Type B pancreatic cell (in vitro differentiated cells): ENCODE measurements at regions not wholly inside any gene's neighbourhood (a gene's known extent, or its start where the extent isn't known, plus 50 kb on each side); places are given as distances from the start of the nearest gene placed in this dataset.

ENCODE experiments used
- DNase-seq: peaks from one replicate; pipeline ENCODE4 v3.0.0; 2021; ENCODE audit warnings: mixed read lengths; ENCODE audit not compliant: unreplicated experiment; ENCODE audit errors: extremely low spot score
- H3K27ac Mint-ChIP-seq: 2 replicates; pipeline ENCODE4 v1.8.0; 2021; ENCODE audit warnings: mild to moderate bottlenecking, mixed read lengths
- H3K27me3 Mint-ChIP-seq: 2 replicates; pipeline ENCODE4 v1.8.0; 2021; ENCODE audit warnings: mixed read lengths
- H3K36me3 Mint-ChIP-seq: 2 replicates; pipeline ENCODE4 v1.8.0; 2021; ENCODE audit warnings: mixed read lengths
- H3K4me1 Mint-ChIP-seq: one replicate; pipeline ENCODE4 v1.8.0; 2021; ENCODE audit warnings: mixed read lengths; ENCODE audit not compliant: unreplicated experiment
- H3K4me3 Mint-ChIP-seq: 2 replicates; pipeline ENCODE4 v1.8.0; 2021; ENCODE audit warnings: mild to moderate bottlenecking, mixed read lengths
- H3K9me3 Mint-ChIP-seq: 2 replicates; pipeline ENCODE4 v1.8.0; 2021; ENCODE audit warnings: mixed read lengths
- TF ChIP-seq, protein P1 (sequence below): fragments of 200-600 bp; sonication (generic); conservative IDR thresholded peaks from 2 replicates; pipeline ENCODE4 v1.5.0; 2021; ENCODE audit warnings: antibody characterized with exemption, mild to moderate bottlenecking

DNA sequence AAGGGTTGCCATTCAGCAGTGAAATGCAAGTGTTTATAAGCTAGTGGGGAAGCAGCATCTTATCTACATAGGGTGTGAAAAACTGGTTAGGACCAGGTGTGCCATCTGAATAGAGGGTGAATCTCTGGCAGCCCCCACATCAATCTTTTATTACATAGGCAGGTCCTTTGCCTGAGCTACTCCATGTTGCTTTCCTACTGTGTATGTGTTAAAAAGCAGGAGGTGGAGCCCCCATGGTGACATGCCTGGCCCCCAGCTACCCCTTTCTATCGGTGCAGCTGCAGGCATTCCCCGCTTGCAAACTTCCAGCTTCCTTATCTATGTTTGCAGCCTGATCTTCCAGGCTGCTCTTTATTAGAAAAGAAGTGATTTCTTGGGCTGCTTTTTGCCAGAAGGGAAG lies 353.5 kb downstream of the SPATA31D1 start:
- no peak overlapping the region for H3K27ac Mint-ChIP-seq
- TF ChIP-seq, protein P1, sequence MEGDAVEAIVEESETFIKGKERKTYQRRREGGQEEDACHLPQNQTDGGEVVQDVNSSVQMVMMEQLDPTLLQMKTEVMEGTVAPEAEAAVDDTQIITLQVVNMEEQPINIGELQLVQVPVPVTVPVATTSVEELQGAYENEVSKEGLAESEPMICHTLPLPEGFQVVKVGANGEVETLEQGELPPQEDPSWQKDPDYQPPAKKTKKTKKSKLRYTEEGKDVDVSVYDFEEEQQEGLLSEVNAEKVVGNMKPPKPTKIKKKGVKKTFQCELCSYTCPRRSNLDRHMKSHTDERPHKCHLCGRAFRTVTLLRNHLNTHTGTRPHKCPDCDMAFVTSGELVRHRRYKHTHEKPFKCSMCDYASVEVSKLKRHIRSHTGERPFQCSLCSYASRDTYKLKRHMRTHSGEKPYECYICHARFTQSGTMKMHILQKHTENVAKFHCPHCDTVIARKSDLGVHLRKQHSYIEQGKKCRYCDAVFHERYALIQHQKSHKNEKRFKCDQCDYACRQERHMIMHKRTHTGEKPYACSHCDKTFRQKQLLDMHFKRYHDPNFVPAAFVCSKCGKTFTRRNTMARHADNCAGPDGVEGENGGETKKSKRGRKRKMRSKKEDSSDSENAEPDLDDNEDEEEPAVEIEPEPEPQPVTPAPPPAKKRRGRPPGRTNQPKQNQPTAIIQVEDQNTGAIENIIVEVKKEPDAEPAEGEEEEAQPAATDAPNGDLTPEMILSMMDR = no peak
- DNase-seq = no peak
- H3K27me3 Mint-ChIP-seq = peaks cover 9% of the 10 kb centered on the region
- H3K36me3 Mint-ChIP-seq = peaks cover 5% of the 10 kb centered on the region
- peaks cover 11% of the 10 kb centered on the region for H3K4me1 Mint-ChIP-seq
- peaks cover 18% of the 10 kb centered on the region for H3K9me3 Mint-ChIP-seq
- no peak overlapping the region for H3K4me3 Mint-ChIP-seq

- H3K9me3 Mint-ChIP-seq = peaks cover 21% of the 10 kb centered on the region
- no peak overlapping the region for H3K27ac Mint-ChIP-seq
- no peaks in the 10 kb centered on the region for H3K4me1 Mint-ChIP-seq
- H3K36me3 Mint-ChIP-seq = peaks cover 5% of the 10 kb centered on the region
- TF ChIP-seq, protein P1 = no peak
- H3K27me3 Mint-ChIP-seq = peaks cover 9% of the 10 kb centered on the region
- no peak overlapping the region for H3K4me3 Mint-ChIP-seq
- DNase-seq = no peak
These were observed 357.5 kb downstream of the SPATA31D1 start for GRCh38 chr9:82346040-82346439.

- Mint-ChIP-seq H3K36me3 (no peaks in the 10 kb centered on the region), H3K4me1 (no peaks in the 10 kb centered on the region), H3K27ac (no peak overlapping the region), H3K27me3 (peaks cover 3% of the 10 kb centered on the region), H3K9me3 (no peaks in the 10 kb centered on the region), H3K4me3 (no peak overlapping the region)
- DNase-seq = no peak
- TF ChIP-seq, protein P1 = no peak
These were observed 365.2 kb downstream of the SPATA31D1 start for GRCh38 chr9:82353631-82354278.

DNA sequence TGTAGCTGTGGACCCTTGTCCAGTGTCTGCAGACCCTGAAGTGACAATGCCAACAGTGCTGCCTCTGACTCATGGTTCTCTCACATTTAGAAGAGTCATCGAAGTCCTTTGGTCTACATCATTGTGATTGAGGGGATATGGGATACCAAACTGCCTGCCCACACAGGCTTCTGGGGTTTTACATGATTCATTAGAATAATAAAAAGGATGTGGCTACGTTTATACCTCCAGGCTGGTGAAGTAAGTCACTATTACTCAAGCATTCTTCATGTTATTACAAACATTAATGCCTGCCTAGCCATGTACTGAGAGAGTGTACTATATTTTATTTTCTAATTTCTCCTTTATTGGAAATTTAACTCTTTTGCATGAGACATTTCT lies 365.7 kb downstream of the SPATA31D1 start:
- H3K4me1 Mint-ChIP-seq = no peaks in the 10 kb centered on the region
- H3K27ac Mint-ChIP-seq = no peak overlapping the region
- TF ChIP-seq, protein P1 = no peak
- no peaks in the 10 kb centered on the region for H3K9me3 Mint-ChIP-seq
- peaks cover 5% of the 10 kb centered on the region for H3K27me3 Mint-ChIP-seq
- no peak overlapping the region for H3K4me3 Mint-ChIP-seq
- no peaks in the 10 kb centered on the region for H3K36me3 Mint-ChIP-seq
- no peak for DNase-seq

DNA sequence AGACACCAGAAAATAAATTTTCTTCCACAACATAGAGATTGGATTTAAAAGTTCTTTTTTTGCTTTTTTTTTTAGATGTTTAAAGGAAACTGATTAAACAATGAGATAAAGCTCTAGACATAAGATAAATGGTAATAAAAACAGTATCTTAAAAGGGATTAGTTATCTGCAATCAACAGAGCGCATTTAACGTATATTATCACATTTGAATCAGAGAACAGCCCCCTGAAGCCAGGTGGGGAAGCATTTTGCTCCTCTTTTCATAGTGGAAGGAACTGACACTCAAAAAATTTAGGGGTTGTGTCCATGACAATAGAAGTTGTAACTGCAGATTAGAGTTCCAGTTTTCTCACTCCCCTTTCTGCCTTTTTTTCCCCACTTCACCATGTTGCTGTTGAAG lies 367.6 kb downstream of the SPATA31D1 start:
- Mint-ChIP-seq H3K9me3 (no peaks in the 10 kb centered on the region), H3K27ac (no peak overlapping the region), H3K36me3 (no peaks in the 10 kb centered on the region), H3K27me3 (peaks cover 5% of the 10 kb centered on the region), H3K4me3 (no peak overlapping the region), H3K4me1 (no peaks in the 10 kb centered on the region)
- TF ChIP-seq, protein P1 = no peak
- DNase-seq = no peak

GRCh38 chr9:82356871-82357270 lies 368.3 kb downstream of the SPATA31D1 start:
- Mint-ChIP-seq H3K36me3 (no peaks in the 10 kb centered on the region), H3K27ac (no peak overlapping the region), H3K4me3 (no peak overlapping the region), H3K9me3 (no peaks in the 10 kb centered on the region), H3K4me1 (peaks cover 4% of the 10 kb centered on the region), H3K27me3 (peaks cover 5% of the 10 kb centered on the region)
- no peak for DNase-seq
- TF ChIP-seq, protein P1 = no peak
